Mucosa of descending colon (tissue), 3 donors: ENCODE measurements at regions not wholly inside any gene's neighbourhood (a gene's known extent, or its start where the extent isn't known, plus 50 kb on each side); places are given as distances from the start of the nearest gene placed in this dataset.

Experiments
- ATAC-seq: fragments of 200-7000 bp; cut with Tn5 transposase; one replicate; pipeline ENCODE4 v1.9.1; 2020; ENCODE audit warnings: mild to moderate bottlenecking, moderate library complexity
- DNase-seq, 3 donors: peaks; one replicate each; pipeline ENCODE4 v3.0.0-alpha.2; 2020
- H3K36me3 ChIP-seq: fragments of 200-600 bp; one replicate; pipeline ENCODE4 v1.8.0; 2021; ENCODE audit warnings: low read depth, mild to moderate bottlenecking
- H3K4me1 ChIP-seq: fragments of 200-600 bp; one replicate; pipeline ENCODE4 v1.8.0; 2021; ENCODE audit warnings: low read depth, mild to moderate bottlenecking
- H3K4me3 ChIP-seq: fragments of 200-600 bp; one replicate; pipeline ENCODE4 v1.8.0; 2021; ENCODE audit warnings: mild to moderate bottlenecking
- H3K9me3 ChIP-seq: fragments of 200-600 bp; one replicate; pipeline ENCODE4 v1.8.0; 2021; ENCODE audit warnings: mild to moderate bottlenecking
- CTCF ChIP-seq: fragments of 200-600 bp; IDR thresholded peaks from one replicate; pipeline ENCODE4 v1.8.0; 2022; ENCODE audit warnings: antibody characterized with exemption, mild to moderate bottlenecking
- intact Hi-C, 2 donors: fragments of 100-400 bp; cut with DNase I in 1 of 2; cut with micrococcal nuclease in 1 of 2; formaldehyde crosslinking; loops; one replicate each; pipeline versions ENCODE4 v1.11.0 to v1.11.1; 2022; cut with DNase I, micrococcal nuclease
- donor health status: DM: no; HTN: no; CAD: no; lungs with moderate emphysema.
- donor health status: DM: no; HTN: no; CAD: no.
- donor health status: DM: no; HTN: yes; CAD: no.

GRCh38 chr18:25827961-25828561 lies 262.4 kb downstream of the SS18 start:
- intact Hi-C loops = no loop called here
- TF ChIP-seq CTCF = no peak
- ATAC-seq (no peak), DNase-seq (no peak)
- H3K36me3 ChIP-seq = no peaks in the 10 kb centered on the region
- H3K4me1 ChIP-seq = no peaks in the 10 kb centered on the region
- H3K9me3 ChIP-seq = no peaks in the 10 kb centered on the region
- H3K4me3 ChIP-seq = no peak overlapping the region

DNA sequence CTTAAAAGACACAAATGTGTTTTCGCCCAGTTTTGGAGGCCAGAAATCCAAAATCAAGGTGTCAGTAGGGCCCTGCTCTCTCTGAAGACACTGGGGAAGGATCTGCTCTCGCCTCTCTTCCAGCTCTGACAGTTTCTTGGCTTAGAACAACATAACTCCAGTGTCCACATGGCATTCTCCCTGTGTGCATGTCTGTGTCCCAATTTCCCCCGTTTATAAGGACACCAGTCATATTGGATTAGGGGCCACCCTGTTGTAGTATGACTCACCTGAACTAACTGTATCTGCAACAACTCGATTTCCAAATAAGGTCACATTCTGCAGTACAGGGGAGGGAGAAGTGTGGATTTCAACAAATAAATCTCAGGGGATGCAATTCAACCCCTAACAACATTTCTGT lies 263.2 kb downstream of the SS18 start:
- TF ChIP-seq CTCF = no peak
- ATAC-seq (no peak), DNase-seq (no peak)
- no peaks in the 10 kb centered on the region for H3K4me1 ChIP-seq
- H3K9me3 ChIP-seq = no peaks in the 10 kb centered on the region
- no peak overlapping the region for H3K4me3 ChIP-seq
- H3K36me3 ChIP-seq = no peaks in the 10 kb centered on the region
- intact Hi-C loops = no loop called here

DNA sequence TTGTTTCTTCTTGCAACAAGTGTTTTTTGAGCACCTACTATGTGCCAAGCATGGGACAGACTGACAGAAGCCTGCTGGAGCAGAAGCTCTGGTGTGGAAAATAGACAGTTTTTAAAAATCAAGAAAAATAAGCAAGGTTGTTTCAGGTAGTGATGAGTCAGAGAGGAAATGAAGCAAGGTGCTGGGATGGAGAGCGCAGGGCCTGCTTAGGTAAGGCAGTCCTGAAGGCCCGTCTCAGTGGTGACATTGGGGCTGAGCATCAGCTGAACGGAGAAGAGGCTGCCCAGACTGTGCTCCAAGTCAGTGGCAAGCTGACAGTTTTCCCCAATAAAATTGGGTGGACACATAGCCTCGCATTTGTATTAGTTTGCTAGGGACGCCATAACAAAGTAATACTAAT lies 263.6 kb downstream of the SS18 start:
- ATAC-seq = no peak
- no peak for DNase-seq
- intact Hi-C loops = no loop called here

DNA sequence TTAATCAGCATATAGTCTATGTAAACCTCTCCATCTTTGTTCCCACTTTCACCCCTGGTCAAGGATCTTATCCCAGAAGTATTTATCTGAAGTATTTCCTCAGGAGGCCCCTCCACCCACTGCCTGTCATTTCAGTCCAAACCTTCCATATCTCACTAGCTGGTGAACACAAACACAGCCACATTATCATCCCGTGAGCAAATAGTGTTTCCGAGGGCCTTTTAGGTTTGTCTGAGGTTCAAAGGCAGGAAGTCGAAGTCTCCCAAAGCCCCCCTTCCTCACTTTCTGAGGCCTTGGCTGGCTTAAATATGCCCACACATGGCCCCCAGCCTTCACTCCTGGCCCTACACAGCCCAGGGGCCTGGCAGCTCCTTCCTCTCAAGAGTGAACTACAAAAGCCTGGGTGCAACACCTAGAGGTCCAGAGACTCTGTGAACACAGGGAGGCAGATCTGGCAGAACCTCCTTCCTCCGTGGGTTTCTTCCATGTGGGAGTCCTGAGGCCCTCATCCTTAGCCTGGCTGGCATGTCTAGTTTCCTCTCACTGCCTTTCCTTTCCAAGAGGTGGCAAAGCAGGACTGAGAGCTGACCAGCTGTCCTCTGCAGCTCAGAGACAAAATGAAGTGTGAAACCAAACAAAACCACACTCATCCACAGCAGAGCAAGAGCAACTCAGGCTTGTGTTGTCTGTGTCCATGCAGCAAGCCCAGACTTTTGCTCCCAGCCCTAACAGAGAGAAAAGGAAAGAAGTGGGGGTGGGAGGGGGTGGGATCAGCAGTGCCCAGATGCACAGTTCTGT lies 264.2 kb downstream of the SS18 start:
- no peak for TF ChIP-seq CTCF
- Histone ChIP-seq H3K4me1 (no peaks in the 10 kb centered on the region), H3K36me3 (no peaks in the 10 kb centered on the region), H3K9me3 (no peaks in the 10 kb centered on the region), H3K4me3 (no peak overlapping the region)
- intact Hi-C loops = no loop called here
- ATAC-seq (no peak), DNase-seq (no peak)

More for the DNA sequence above, 263.6 kb downstream of the SS18 start:
- H3K4me1 ChIP-seq = no peaks in the 10 kb centered on the region
- no peak overlapping the region for H3K4me3 ChIP-seq
- no peaks in the 10 kb centered on the region for H3K9me3 ChIP-seq
- H3K36me3 ChIP-seq = no peaks in the 10 kb centered on the region
- no peak for TF ChIP-seq CTCF

GRCh38 chr18:25825056-25825455 lies 265.4 kb downstream of the SS18 start:
- H3K36me3 ChIP-seq = no peaks in the 10 kb centered on the region
- H3K4me1 ChIP-seq = no peaks in the 10 kb centered on the region
- TF ChIP-seq CTCF = no peak
- ATAC-seq = no peak
- DNase-seq = no peak
- no peaks in the 10 kb centered on the region for H3K9me3 ChIP-seq
- H3K4me3 ChIP-seq = no peak overlapping the region
- intact Hi-C loops = no loop called here
